Body of pancreas (tissue), 4 donors: ENCODE measurements at regions not wholly inside any gene's neighbourhood (a gene's known extent, or its start where the extent isn't known, plus 50 kb on each side); places are given as distances from the start of the nearest gene placed in this dataset.
"Not testable (repeated sequence)": the region's sequence is repeated elsewhere in the genome, so short reads cannot be mapped to it uniquely, and the experiment has no call there.

Experiments
- ATAC-seq: fragments of 150-250 bp; one replicate; pipeline ENCODE4 v1.9.1; 2016
- DNase-seq, 4 donors: peaks; one replicate each; pipeline ENCODE4 v3.0.0-alpha.2; 2019
- H3K27ac ChIP-seq, 4 donors: fragments of 200-600 bp; sonication (generic); 1 replicate in 3 of 4; 2 replicates in 1 of 4; pipeline versions ENCODE4 v1.5.1 to v1.6.1; 2016 to 2019; ENCODE audit warnings: mild to moderate bottlenecking in 1 of 4, mixed read lengths in 1 of 4, moderate library complexity in 1 of 4
- H3K27me3 ChIP-seq, 2 donors: fragments of 200-600 bp; sonication (generic); one replicate each; pipeline ENCODE4 v1.6.0; 2016; ENCODE audit warnings: mild to moderate bottlenecking in 1 of 2
- H3K36me3 ChIP-seq, 2 donors: fragments of 200-600 bp; sonication (generic); replicated peaks in 1 of 2; 2 replicates each; pipeline ENCODE4 v1.5.1; 2016; ENCODE audit warnings: low read depth in 2 of 2; ENCODE audit not compliant: insufficient read depth in 1 of 2
- H3K4me1 ChIP-seq: fragments of 200-600 bp; sonication (generic); one replicate; pipeline ENCODE4 v1.6.0; 2016
- H3K4me3 ChIP-seq, 2 donors: fragments of 200-600 bp; sonication (generic); 1 replicate in 1 of 2; 2 replicates in 1 of 2; pipeline ENCODE4 v1.5.1; 2016 to 2019
- H3K9me3 ChIP-seq, 3 donors: fragments of 200-600 bp; sonication (generic); 1 replicate in 2 of 3; 2 replicates in 1 of 3; pipeline ENCODE4 v1.5.1; 2016
- CTCF ChIP-seq, 7 experiments: fragments of 450-650 bp in 4 of 7; fragments of 200-600 bp in 3 of 7; sonication (generic) in 3 of 7; IDR thresholded peaks; one replicate each; pipeline ENCODE4 v1.5.1; 2016 to 2019; ENCODE audit warnings: antibody characterized with exemption in 7 of 7
- POLR2A ChIP-seq, 3 donors: fragments of 450-650 bp; IDR thresholded peaks; one replicate each; pipeline ENCODE4 v1.6.1; 2016; ENCODE audit warnings: antibody characterized with exemption in 3 of 3, mild to moderate bottlenecking in 2 of 3
- WGBS, 2 donors: methylation state at CpG; one replicate each; pipeline ENCODE4 v1.1.5; 2017; 5-methylcytosine and 5-hydroxymethylcytosine counted together
- intact Hi-C: fragments of 100-400 bp; cut with DNase I; formaldehyde crosslinking; loops from one replicate; pipeline ENCODE4 v1.15.1; 2023

GRCh38 chr15:34637305-34637704 is 53.9 kb upstream of the GOLGA8B start:
- intact Hi-C loops, result no loop called here
- no peak for DNase-seq
- Histone ChIP-seq H3K36me3 (no peaks in the 10 kb centered on the region), H3K4me1 (no peaks in the 10 kb centered on the region), H3K27ac (no peak overlapping the region), H3K27me3 (no peaks in the 10 kb centered on the region), H3K9me3 (no peaks in the 10 kb centered on the region), H3K4me3 (no peak overlapping the region)
- 82 to 94% methylated on average over 1 of the region's 1 CpG for WGBS, 2 donors
- no peak for ATAC-seq
- no peak for TF ChIP-seq POLR2A (IDR thresholded peaks at IDR 0.05)
- TF ChIP-seq CTCF (IDR thresholded peaks at IDR 0.05), result no peak

- H3K27me3 ChIP-seq, intact Hi-C loops, ATAC-seq: not testable (repeated sequence)
These were observed 50.2 kb upstream of the GOLGA8B start for GRCh38 chr15:34633602-34634001.

More at GRCh38 chr15:34633602-34634001, 50.2 kb upstream of the GOLGA8B start:
- not testable (repeated sequence) for H3K4me3 ChIP-seq, H3K9me3 ChIP-seq, H3K4me1 ChIP-seq, H3K36me3 ChIP-seq, DNase-seq, H3K27ac ChIP-seq
- WGBS, 2 donors, result 69 to 87% methylated on average over 4 of the region's 4 CpGs
